IMR-90 (cell line): ENCODE measurements at regions not wholly inside any gene's neighbourhood (a gene's known extent, or its start where the extent isn't known, plus 50 kb on each side); places are given as distances from the start of the nearest gene placed in this dataset.

Experiments
- ATAC-seq: fragments of 200-7000 bp; cut with Tn5 transposase; 2 replicates; pipeline ENCODE4 v1.9.1; 2020; ENCODE audit warnings: low read depth, mild to moderate bottlenecking, moderate library complexity
- BruUV-seq: library from RNA; stranded (reverse); fragments of 400-500 nt; replicated peaks from 2 replicates; lab custom pipeline; 2021; lab: Mats Ljungman, UMichigan
- CTCF ChIA-PET: fragments of 300-600 bp; formaldehyde crosslinking; extraction: SDS; loops from one replicate; lab custom pipeline; 2021; ENCODE audit warnings: antibody characterized with exemption; lab: Yijun Ruan, JAX
- POLR2A ChIA-PET: fragments of 300-600 bp; sonication (Branson Sonifier 250); formaldehyde crosslinking; loops from one replicate; lab custom pipeline; 2022; ENCODE audit warnings: antibody characterized with exemption; ENCODE audit not compliant: unreplicated experiment; lab: Charles Lee
- DNase-seq: peaks from one replicate; pipeline ENCODE4 v3.0.0; 2013
- H2AFZ ChIP-seq: replicated peaks from 2 replicates; pipeline ENCODE3; 2013; ENCODE audit warnings: low read length, mild to moderate bottlenecking; ENCODE audit not compliant: poor library complexity
- H2AK5ac ChIP-seq: 2 replicates; pipeline ENCODE4 v1.6.1; 2013; ENCODE audit warnings: low read depth, low read length, inconsistent platforms
- H2AK9ac ChIP-seq: replicated peaks from 2 replicates; pipeline ENCODE3; 2013; ENCODE audit warnings: mild to moderate bottlenecking, low read depth, low read length, moderate library complexity; ENCODE audit not compliant: poor library complexity
- H2BK120ac ChIP-seq: 2 replicates; pipeline ENCODE4 v1.6.1; 2013; ENCODE audit warnings: low read depth, low read length, inconsistent platforms
- H2BK15ac ChIP-seq: 3 replicates; pipeline ENCODE4 v1.6.1; 2013; ENCODE audit warnings: low read depth, low read length, inconsistent platforms
- H2BK20ac ChIP-seq: 2 replicates; pipeline ENCODE4 v1.6.1; 2013; ENCODE audit warnings: low read depth, mild to moderate bottlenecking, inconsistent platforms, low read length, moderate library complexity
- H2BK5ac ChIP-seq: 2 replicates; pipeline ENCODE4 v1.6.1; 2013; ENCODE audit warnings: mild to moderate bottlenecking, low read depth, low read length, inconsistent platforms; ENCODE audit not compliant: poor library complexity, severe bottlenecking
- H3K14ac ChIP-seq: replicated peaks from 2 replicates; pipeline ENCODE4 v1.6.1; 2013; ENCODE audit warnings: low read depth, low read length, inconsistent platforms
- H3K18ac ChIP-seq: 2 replicates; pipeline ENCODE4 v1.6.1; 2013; ENCODE audit warnings: low read depth, low read length, control low read depth
- H3K23ac ChIP-seq: 2 replicates; pipeline ENCODE4 v1.6.1; 2013; ENCODE audit warnings: low read depth, low read length, inconsistent platforms
- H3K27ac ChIP-seq: 2 replicates; pipeline ENCODE4 v1.5.1; 2013; ENCODE audit warnings: mild to moderate bottlenecking, control low read depth, low read length; ENCODE audit not compliant: insufficient read depth
- H3K27me3 ChIP-seq: 2 replicates; pipeline ENCODE4 v1.6.1; 2013; ENCODE audit warnings: low read length; ENCODE audit not compliant: control insufficient read depth, insufficient read depth
- H3K36me3 ChIP-seq: 2 replicates; pipeline ENCODE4 v1.6.1; 2013; ENCODE audit warnings: low read length, mixed read lengths; ENCODE audit not compliant: control insufficient read depth, insufficient read depth
- H3K4ac ChIP-seq: 2 replicates; pipeline ENCODE4 v1.6.1; 2013; ENCODE audit warnings: low read depth, low read length, inconsistent platforms
- H3K4me1 ChIP-seq: 2 replicates; pipeline ENCODE4 v1.6.1; 2013; ENCODE audit warnings: low read length, mixed read lengths; ENCODE audit not compliant: control insufficient read depth, insufficient read depth
- H3K4me2 ChIP-seq: 2 replicates; pipeline ENCODE4 v1.6.1; 2013; ENCODE audit warnings: low read depth, mild to moderate bottlenecking, control low read depth, low read length, moderate library complexity
- H3K4me3 ChIP-seq: 2 replicates; pipeline ENCODE4 v1.5.1; 2013; ENCODE audit warnings: low read depth, mild to moderate bottlenecking, control low read depth, low read length, moderate library complexity; ENCODE audit not compliant: insufficient read depth
- H3K56ac ChIP-seq: 2 replicates; pipeline ENCODE4 v1.6.1; 2013; ENCODE audit warnings: low read length, inconsistent platforms; ENCODE audit not compliant: insufficient read depth; ENCODE audit errors: extremely low read depth
- H3K79me1 ChIP-seq, 2 experiments: 2 replicates each; pipeline ENCODE4 v1.6.1; 2013; ENCODE audit warnings: low read length in 2 of 2, inconsistent platforms in 1 of 2, low read depth in 1 of 2
- H3K9ac ChIP-seq: 2 replicates; pipeline ENCODE4 v1.6.1; 2013; ENCODE audit warnings: low read depth, low read length, control low read depth
- H3K9me1 ChIP-seq: 2 replicates; pipeline ENCODE4 v1.6.1; 2013; ENCODE audit warnings: low read length, inconsistent platforms; ENCODE audit not compliant: insufficient read depth
- H3K9me3 ChIP-seq: 2 replicates; pipeline ENCODE4 v1.6.1; 2013; ENCODE audit warnings: low read length; ENCODE audit not compliant: control insufficient read depth, insufficient read depth
- H4K20me1 ChIP-seq: 2 replicates; pipeline ENCODE4 v1.6.1; 2013; ENCODE audit warnings: low read length, inconsistent platforms; ENCODE audit not compliant: insufficient read depth
- H4K5ac ChIP-seq: 2 replicates; pipeline ENCODE4 v1.6.1; 2013; ENCODE audit warnings: mild to moderate bottlenecking, low read depth, low read length, control low read depth
- H4K8ac ChIP-seq, 2 experiments: 2 replicates each; pipeline ENCODE4 v1.6.1; 2013; ENCODE audit warnings: low read depth in 2 of 2, low read length in 2 of 2, control low read depth in 1 of 2, inconsistent platforms in 1 of 2
- H4K91ac ChIP-seq: 2 replicates; pipeline ENCODE4 v1.6.1; 2013; ENCODE audit warnings: low read depth, low read length, inconsistent platforms; ENCODE audit not compliant: insufficient read depth
- BHLHE40 ChIP-seq: fragments of 150-350 bp; IDR thresholded peaks from 2 replicates; pipeline ENCODE4 v1.6.1; 2016; ENCODE audit warnings: mild to moderate bottlenecking, low read depth, low read length
- CHD1 ChIP-seq: IDR thresholded peaks from 2 replicates; pipeline ENCODE4 v1.6.1; 2012; ENCODE audit warnings: low read depth, low read length, improper control_type of control experiment
- FOS ChIP-seq: fragments of 150-350 bp; IDR thresholded peaks from 2 replicates; pipeline ENCODE4 v1.6.1; 2016; ENCODE audit warnings: low read depth, low read length
- POLR2A ChIP-seq: IDR thresholded peaks from 2 replicates; pipeline ENCODE4 v1.6.1; 2012; ENCODE audit warnings: mild to moderate bottlenecking, low read depth, low read length
- SMC3 ChIP-seq: fragments of 150-350 bp; IDR thresholded peaks from 2 replicates; pipeline ENCODE4 v1.6.1; 2016; ENCODE audit warnings: low read depth, mild to moderate bottlenecking, antibody characterized with exemption, low read length, moderate library complexity
- USF2 ChIP-seq: fragments of 150-350 bp; IDR thresholded peaks from 2 replicates; pipeline ENCODE4 v1.6.1; 2017; ENCODE audit warnings: mild to moderate bottlenecking, antibody characterized with exemption, low read length, low read depth
- WGBS, 2 experiments: methylation state at CpG; one replicate each; pipeline versions ENCODE4 v1.1.5 to v1.1.7; 2013; ENCODE audit warnings: missing lambda C conversion rate in 2 of 2; ENCODE audit not compliant: insufficient read length in 1 of 2; ENCODE audit errors: extremely low coverage in 2 of 2; 5-methylcytosine and 5-hydroxymethylcytosine counted together
- dilution Hi-C: fragments of 300-500 bp; cut with HindIII; formaldehyde crosslinking; loops from one replicate; pipeline ENCODE4 v1.14.3; 2018; ENCODE audit warnings: low sequenced_read_pairs; ENCODE audit not compliant: unreplicated experiment
- in situ Hi-C: fragments of 300-500 bp; cut with MboI; formaldehyde crosslinking; loops from 3 replicates; pipeline ENCODE4 v1.14.3; 2019; ENCODE audit warnings: low sequenced_read_pairs, inconsistent platforms, mixed read lengths
- intact Hi-C: fragments of 100-400 bp; cut with micrococcal nuclease; formaldehyde crosslinking; loops from 2 replicates; pipeline ENCODE4 v1.10.0; 2022

GRCh38 chr18:77750006-77750405 lies 500.4 kb downstream of the GALR1 start:
- Histone ChIP-seq H4K8ac (no peak overlapping the region), H3K18ac (no peak overlapping the region), H3K14ac (no peak overlapping the region), H3K9ac (no peak overlapping the region), H2BK5ac (no peak overlapping the region), H4K20me1 (no peaks in the 10 kb centered on the region), H4K5ac (no peak overlapping the region), H3K27me3 (no peaks in the 10 kb centered on the region), H3K9me1 (no peaks in the 10 kb centered on the region), H3K23ac (no peak overlapping the region), H2AK5ac (no peak overlapping the region), H3K4me2 (no peak overlapping the region), H3K9me3 (peaks cover 46% of the 10 kb centered on the region), H2BK120ac (no peak overlapping the region), H2BK15ac (no peak overlapping the region), H3K4ac (no peak overlapping the region), H3K56ac (no peak overlapping the region), H3K4me1 (no peaks in the 10 kb centered on the region), H4K91ac (no peak overlapping the region), H3K36me3 (no peaks in the 10 kb centered on the region), H2AK9ac (no peak overlapping the region), H2AFZ (no peak overlapping the region), H3K79me1 (no peaks in the 10 kb centered on the region), H2BK20ac (no peak overlapping the region), H3K4me3 (no peak overlapping the region), H3K27ac (no peak overlapping the region)
- DNase-seq, result no peak
- no TSS peak for BruUV-seq
- ChIA-PET POLR2A (no interaction called here), CTCF (no interaction called here)
- dilution Hi-C loops, result no loop called here
- ATAC-seq, result no peak
- in situ Hi-C loops, result no loop called here
- no CpG with 5 or more reads among the region's 7 CpGs for WGBS, 2 experiments
- intact Hi-C loops, result no loop called here
- TF ChIP-seq FOS, result no peak
- no peak for TF ChIP-seq SMC3
- no peak for TF ChIP-seq CHD1
- TF ChIP-seq USF2, result no peak
- no peak for TF ChIP-seq POLR2A
- no peak for TF ChIP-seq BHLHE40
